HepG2 (cell line): ENCODE measurements at regions not wholly inside any gene's neighbourhood (a gene's known extent, or its start where the extent isn't known, plus 50 kb on each side); places are given as distances from the start of the nearest gene placed in this dataset.

Experiments used
- FOXA1 ChIP-seq, 2 experiments: fragments of 450-650 bp in 1 of 2; sonication (generic) in 1 of 2; formaldehyde crosslinking in 1 of 2; IDR thresholded peaks; 2 replicates each; pipeline versions ENCODE4 v1.4.0 to v1.6.1; 2016 to 2020; ENCODE audit warnings: missing genetic modification reagents in 1 of 2
- GABPB1 ChIP-seq: IDR thresholded peaks from 2 replicates; pipeline ENCODE4 v1.6.1; 2016; ENCODE audit warnings: mild to moderate bottlenecking, missing genetic modification reagents, moderate library complexity, missing compliant biosample characterization
- RAD21 ChIP-seq: fragments of 450-650 bp; formaldehyde crosslinking; IDR thresholded peaks from 2 replicates; pipeline ENCODE4 v1.5.0; 2020; ENCODE audit warnings: mild to moderate bottlenecking
- ZNF350 ChIP-seq: sonication (generic); formaldehyde crosslinking; IDR thresholded peaks from 2 replicates; pipeline ENCODE4 v1.4.0; 2020; ENCODE audit warnings: mild to moderate bottlenecking, low read depth, missing genetic modification reagents, borderline replicate concordance
- ZNF747 ChIP-seq: sonication (generic); formaldehyde crosslinking; IDR thresholded peaks from 2 replicates; pipeline ENCODE4 v1.8.1; 2023; ENCODE audit warnings: missing genetic modification reagents, mild to moderate bottlenecking, borderline replicate concordance

DNA sequence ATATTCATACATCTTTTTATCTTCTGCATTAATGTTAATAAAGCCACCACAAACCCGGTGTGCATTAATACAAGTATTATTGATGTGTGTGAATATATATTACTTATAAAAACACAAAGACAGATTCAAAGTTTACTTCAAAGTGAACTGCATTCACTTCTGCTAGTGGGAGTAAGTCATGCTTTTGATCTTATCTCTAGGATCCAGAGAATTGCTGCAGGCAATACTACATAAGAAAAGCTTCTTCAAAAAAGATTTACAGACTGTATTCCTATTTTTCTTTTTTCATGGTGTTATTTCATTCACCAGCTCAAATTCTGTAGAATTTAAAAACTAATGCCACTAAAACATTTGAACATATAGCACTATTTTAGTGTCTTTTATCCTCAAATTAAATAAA, 87.5 kb upstream of the CBLB start:
- TF ChIP-seq FOXA1 (IDR thresholded peaks at IDR 0.05) = no peak
- TF ChIP-seq FOXA1 (CRISPR knock-in tag; IDR thresholded peaks at IDR 0.05) = no peak
- no peak for TF ChIP-seq ZNF747 (CRISPR knock-in tag)
- TF ChIP-seq RAD21 (CRISPR knock-in tag) = no peak
- TF ChIP-seq GABPB1 = no peak
- no peak for TF ChIP-seq ZNF350 (CRISPR knock-in tag)
